Astrocyte (in vitro differentiated cells and primary cell): ENCODE measurements at regions not wholly inside any gene's neighbourhood (a gene's known extent, or its start where the extent isn't known, plus 50 kb on each side); places are given as distances from the start of the nearest gene placed in this dataset.

Experiments
- DNase-seq: peaks from one replicate; pipeline ENCODE4 v3.0.0-alpha.2; 2010; ENCODE audit warnings: low read depth
- FAIRE-seq: peaks from 2 replicates; lab custom pipeline; 2011; peaks lifted over from hg19 to GRCh38; lab: Jason Lieb, UNC
- H2AFZ ChIP-seq: 2 replicates; pipeline ENCODE4 v1.6.0; 2012; ENCODE audit warnings: low read depth, low read length, inconsistent platforms
- H3K27ac ChIP-seq: 2 replicates; pipeline ENCODE4 v1.5.1; 2011; ENCODE audit warnings: low read depth, low read length, inconsistent platforms
- H3K27me3 ChIP-seq: 2 replicates; pipeline ENCODE4 v1.6.0; 2011; ENCODE audit warnings: low read length, inconsistent platforms; ENCODE audit not compliant: insufficient read depth
- H3K36me3 ChIP-seq: 2 replicates; pipeline ENCODE4 v1.5.1; 2011; ENCODE audit warnings: low read length, inconsistent platforms; ENCODE audit not compliant: insufficient read depth
- H3K4me1 ChIP-seq: 2 replicates; pipeline ENCODE4 v1.5.1; 2011; ENCODE audit warnings: low read length, inconsistent platforms; ENCODE audit not compliant: insufficient read depth
- H3K4me2 ChIP-seq: 2 replicates; pipeline ENCODE4 v1.6.0; 2012; ENCODE audit warnings: low read length, inconsistent platforms
- H3K4me3 ChIP-seq: 2 replicates; pipeline ENCODE4 v1.5.1; 2011; ENCODE audit warnings: low read depth, mild to moderate bottlenecking, low read length, inconsistent platforms; ENCODE audit not compliant: insufficient read depth
- H3K79me2 ChIP-seq: 2 replicates; pipeline ENCODE4 v1.6.0; 2012; ENCODE audit warnings: mild to moderate bottlenecking, low read length, inconsistent platforms; ENCODE audit not compliant: insufficient read depth
- H3K9ac ChIP-seq: 2 replicates; pipeline ENCODE4 v1.6.0; 2012; ENCODE audit warnings: mild to moderate bottlenecking, low read length, inconsistent platforms
- H3K9me3 ChIP-seq: 2 replicates; pipeline ENCODE4 v1.5.1; 2012; ENCODE audit warnings: low read depth, mild to moderate bottlenecking, low read length, inconsistent platforms; ENCODE audit not compliant: insufficient read depth
- H4K20me1 ChIP-seq: 2 replicates; pipeline ENCODE4 v1.6.0; 2012; ENCODE audit warnings: low read length, inconsistent platforms; ENCODE audit not compliant: insufficient read depth
- H3K27ac Mint-ChIP-seq: one replicate; pipeline ENCODE4 v1.8.0; 2021; ENCODE audit warnings: mild to moderate bottlenecking, mixed read lengths; ENCODE audit not compliant: unreplicated experiment
- H3K27me3 Mint-ChIP-seq: one replicate; pipeline ENCODE4 v1.8.0; 2021; ENCODE audit warnings: low read depth, mixed read lengths; ENCODE audit not compliant: unreplicated experiment
- H3K36me3 Mint-ChIP-seq: one replicate; pipeline ENCODE4 v1.8.0; 2021; ENCODE audit warnings: low read depth, mixed read lengths; ENCODE audit not compliant: unreplicated experiment
- H3K4me1 Mint-ChIP-seq: one replicate; pipeline ENCODE4 v1.8.0; 2021; ENCODE audit warnings: low read depth, mixed read lengths; ENCODE audit not compliant: unreplicated experiment
- H3K4me3 Mint-ChIP-seq: one replicate; pipeline ENCODE4 v1.8.0; 2021; ENCODE audit warnings: mild to moderate bottlenecking, moderate library complexity, mixed read lengths; ENCODE audit not compliant: unreplicated experiment
- H3K9me3 Mint-ChIP-seq: one replicate; pipeline ENCODE4 v1.8.0; 2021; ENCODE audit warnings: mild to moderate bottlenecking, mixed read lengths; ENCODE audit not compliant: unreplicated experiment
- EZH2 ChIP-seq: IDR thresholded peaks from 2 replicates; pipeline ENCODE4 v1.6.1; 2012; ENCODE audit warnings: mild to moderate bottlenecking, low read length, inconsistent platforms; ENCODE audit not compliant: insufficient read depth
- TF ChIP-seq, protein P1 (sequence below): IDR thresholded peaks from 2 replicates; pipeline ENCODE4 v1.5.1; 2011; ENCODE audit warnings: low read depth, mild to moderate bottlenecking, inconsistent platforms, low read length, moderate library complexity; ENCODE audit not compliant: insufficient read depth

DNA sequence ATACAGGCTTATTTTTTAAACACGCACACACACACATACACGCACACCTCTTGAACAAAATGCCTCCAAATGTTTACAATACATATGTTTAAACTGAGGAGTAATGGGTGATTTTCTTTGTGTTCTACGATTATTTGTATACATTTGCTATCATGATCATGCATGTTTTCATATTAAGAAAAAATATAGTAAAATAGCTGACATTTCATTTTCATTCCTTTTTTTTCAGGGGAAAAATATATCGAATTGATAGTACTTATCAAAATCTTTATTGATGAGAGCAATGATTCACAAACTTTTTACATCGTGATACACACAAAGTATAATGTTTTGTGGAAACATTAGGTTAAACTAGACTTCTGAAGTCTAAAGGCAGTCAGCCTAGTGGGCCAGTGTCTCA lies 618.9 kb downstream of the TECRL start:
- H3K27me3 ChIP-seq, result no peaks in the 10 kb centered on the region
- no peaks in the 10 kb centered on the region for H3K36me3 Mint-ChIP-seq
- H3K27ac ChIP-seq, result no peak overlapping the region
- no peaks in the 10 kb centered on the region for H3K9me3 ChIP-seq
- no peaks in the 10 kb centered on the region for H3K4me1 Mint-ChIP-seq
- FAIRE-seq (no peak), DNase-seq (no peak)
- H3K27me3 Mint-ChIP-seq, result no peaks in the 10 kb centered on the region
- no peaks in the 10 kb centered on the region for H4K20me1 ChIP-seq
- H3K9ac ChIP-seq, result no peak overlapping the region
- TF ChIP-seq EZH2, result no peak
- TF ChIP-seq, protein P1, sequence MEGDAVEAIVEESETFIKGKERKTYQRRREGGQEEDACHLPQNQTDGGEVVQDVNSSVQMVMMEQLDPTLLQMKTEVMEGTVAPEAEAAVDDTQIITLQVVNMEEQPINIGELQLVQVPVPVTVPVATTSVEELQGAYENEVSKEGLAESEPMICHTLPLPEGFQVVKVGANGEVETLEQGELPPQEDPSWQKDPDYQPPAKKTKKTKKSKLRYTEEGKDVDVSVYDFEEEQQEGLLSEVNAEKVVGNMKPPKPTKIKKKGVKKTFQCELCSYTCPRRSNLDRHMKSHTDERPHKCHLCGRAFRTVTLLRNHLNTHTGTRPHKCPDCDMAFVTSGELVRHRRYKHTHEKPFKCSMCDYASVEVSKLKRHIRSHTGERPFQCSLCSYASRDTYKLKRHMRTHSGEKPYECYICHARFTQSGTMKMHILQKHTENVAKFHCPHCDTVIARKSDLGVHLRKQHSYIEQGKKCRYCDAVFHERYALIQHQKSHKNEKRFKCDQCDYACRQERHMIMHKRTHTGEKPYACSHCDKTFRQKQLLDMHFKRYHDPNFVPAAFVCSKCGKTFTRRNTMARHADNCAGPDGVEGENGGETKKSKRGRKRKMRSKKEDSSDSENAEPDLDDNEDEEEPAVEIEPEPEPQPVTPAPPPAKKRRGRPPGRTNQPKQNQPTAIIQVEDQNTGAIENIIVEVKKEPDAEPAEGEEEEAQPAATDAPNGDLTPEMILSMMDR, result no peak
- no peaks in the 10 kb centered on the region for H3K79me2 ChIP-seq
- no peaks in the 10 kb centered on the region for H3K4me1 ChIP-seq
- no peaks in the 10 kb centered on the region for H3K36me3 ChIP-seq
- no peak overlapping the region for H3K4me3 ChIP-seq
- H3K4me3 Mint-ChIP-seq, result no peak overlapping the region
- no peak overlapping the region for H3K4me2 ChIP-seq
- H3K9me3 Mint-ChIP-seq, result no peaks in the 10 kb centered on the region
- H3K27ac Mint-ChIP-seq, result no peak overlapping the region
- no peak overlapping the region for H2AFZ ChIP-seq

DNA sequence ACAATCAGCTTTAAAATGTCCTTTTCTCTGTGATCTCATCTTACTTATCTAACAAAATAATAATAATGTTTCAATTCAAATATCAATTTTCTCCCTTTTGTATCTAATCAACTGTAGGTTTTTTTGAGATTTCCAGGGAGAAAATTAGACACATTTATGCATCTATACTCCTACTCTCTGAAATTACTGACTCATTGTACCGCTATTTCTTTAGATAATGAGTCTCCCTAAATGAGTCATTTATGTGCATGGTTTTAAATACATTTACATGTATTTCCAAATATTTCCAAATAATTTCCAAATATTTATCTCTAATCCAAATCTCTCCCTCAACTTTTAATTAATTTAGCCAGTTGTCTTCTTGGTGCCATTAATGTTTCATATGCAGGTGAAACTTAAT lies 621.0 kb downstream of the TECRL start:
- FAIRE-seq, result no peak
- Histone ChIP-seq H3K9me3 (no peaks in the 10 kb centered on the region), H3K4me3 (no peak overlapping the region), H2AFZ (no peak overlapping the region), H3K27ac (no peak overlapping the region), H3K4me2 (no peak overlapping the region), H3K9ac (no peak overlapping the region), H3K36me3 (no peaks in the 10 kb centered on the region), H3K4me1 (no peaks in the 10 kb centered on the region), H4K20me1 (no peaks in the 10 kb centered on the region), H3K79me2 (no peaks in the 10 kb centered on the region), H3K27me3 (no peaks in the 10 kb centered on the region)
- no peaks in the 10 kb centered on the region for H3K27me3 Mint-ChIP-seq
- DNase-seq, result no peak
- TF ChIP-seq, protein P1, result no peak
- no peak for TF ChIP-seq EZH2
- H3K4me1 Mint-ChIP-seq, result no peaks in the 10 kb centered on the region
- no peak overlapping the region for H3K4me3 Mint-ChIP-seq
- no peaks in the 10 kb centered on the region for H3K36me3 Mint-ChIP-seq
- no peak overlapping the region for H3K27ac Mint-ChIP-seq
- no peaks in the 10 kb centered on the region for H3K9me3 Mint-ChIP-seq

DNA sequence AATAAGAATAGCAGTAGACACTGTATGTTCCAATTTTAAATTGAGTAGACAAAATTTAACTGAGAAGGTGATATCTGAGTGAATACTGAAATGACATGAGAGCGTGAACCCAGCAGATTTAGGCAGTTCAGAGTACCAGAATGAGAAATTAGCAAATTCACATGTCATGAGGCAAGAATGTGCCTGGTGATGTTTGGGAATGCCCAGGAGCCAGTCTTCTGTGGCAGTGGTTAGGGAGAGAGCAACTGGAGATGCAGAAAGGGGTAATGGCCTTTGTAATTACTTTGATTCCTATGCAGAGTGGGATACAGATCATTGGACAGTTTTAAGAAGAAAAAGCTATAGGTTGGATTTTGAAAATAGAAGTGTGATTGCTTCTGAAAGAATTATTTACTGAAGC lies 621.9 kb downstream of the TECRL start:
- Histone ChIP-seq H3K4me2 (no peak overlapping the region), H3K9me3 (no peaks in the 10 kb centered on the region), H4K20me1 (no peaks in the 10 kb centered on the region), H3K79me2 (no peaks in the 10 kb centered on the region), H3K4me3 (no peak overlapping the region), H3K36me3 (no peaks in the 10 kb centered on the region), H3K27ac (no peak overlapping the region), H2AFZ (no peak overlapping the region), H3K27me3 (no peaks in the 10 kb centered on the region), H3K4me1 (no peaks in the 10 kb centered on the region), H3K9ac (no peak overlapping the region)
- Mint-ChIP-seq H3K27me3 (no peaks in the 10 kb centered on the region), H3K36me3 (no peaks in the 10 kb centered on the region), H3K9me3 (no peaks in the 10 kb centered on the region), H3K27ac (no peak overlapping the region), H3K4me1 (no peaks in the 10 kb centered on the region), H3K4me3 (no peak overlapping the region)
- FAIRE-seq, result no peak
- no peak for DNase-seq
- TF ChIP-seq EZH2, result no peak
- TF ChIP-seq, protein P1, result no peak
